ENCODE measurements at regions not wholly inside any gene's neighbourhood (a gene's known extent, or its start where the extent isn't known, plus 50 kb on each side); places are given as distances from the start of the nearest gene placed in this dataset.

GRCh38 chr6:93679836-93680235, 260.5 kb upstream of the EPHA7 start:
- TF ChIP-seq CTCF (IDR thresholded peaks at IDR 0.05; ENCODE audit: low read depth, low read length): no peak
- no peak for TF ChIP-seq EZH2phosphoT487 (IDR thresholded peaks at IDR 0.05; ENCODE audit: low read depth)

Data from OCI-LY3 (cell line).